ENCODE measurements at regions not wholly inside any gene's neighbourhood (a gene's known extent, or its start where the extent isn't known, plus 50 kb on each side); places are given as distances from the start of the nearest gene placed in this dataset.
"Not testable (repeated sequence)": the region's sequence is repeated elsewhere in the genome, so short reads cannot be mapped to it uniquely, and the experiment has no call there.

DNA sequence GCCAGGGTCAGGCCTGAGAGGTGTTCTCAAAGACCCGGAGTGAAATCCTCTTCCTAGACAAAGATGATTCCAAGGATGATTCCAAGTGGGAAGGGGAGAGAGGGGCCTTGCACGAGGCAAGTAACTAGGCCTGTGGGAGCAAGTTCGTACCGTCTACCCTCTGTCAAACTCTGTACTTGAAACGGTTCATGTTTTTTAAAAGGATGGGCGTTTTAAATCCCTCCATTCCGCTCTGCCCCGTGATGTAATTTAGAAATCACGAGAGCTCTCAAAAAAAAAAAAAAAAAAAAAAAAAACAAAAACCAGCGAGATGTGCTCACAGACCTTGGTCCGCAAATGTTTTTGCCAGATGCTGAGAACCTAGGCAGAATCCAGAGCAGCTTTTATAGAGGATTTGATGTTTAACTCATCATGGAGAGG lies 114.7 kb upstream of the CARD11 start:
- DNase-seq (ENCODE audit: low read depth) = no peak
- peak overlapping the region; percentile 56 for H2AFZ ChIP-seq (ENCODE audit: low read depth, low read length)
- TF ChIP-seq, protein P1, sequence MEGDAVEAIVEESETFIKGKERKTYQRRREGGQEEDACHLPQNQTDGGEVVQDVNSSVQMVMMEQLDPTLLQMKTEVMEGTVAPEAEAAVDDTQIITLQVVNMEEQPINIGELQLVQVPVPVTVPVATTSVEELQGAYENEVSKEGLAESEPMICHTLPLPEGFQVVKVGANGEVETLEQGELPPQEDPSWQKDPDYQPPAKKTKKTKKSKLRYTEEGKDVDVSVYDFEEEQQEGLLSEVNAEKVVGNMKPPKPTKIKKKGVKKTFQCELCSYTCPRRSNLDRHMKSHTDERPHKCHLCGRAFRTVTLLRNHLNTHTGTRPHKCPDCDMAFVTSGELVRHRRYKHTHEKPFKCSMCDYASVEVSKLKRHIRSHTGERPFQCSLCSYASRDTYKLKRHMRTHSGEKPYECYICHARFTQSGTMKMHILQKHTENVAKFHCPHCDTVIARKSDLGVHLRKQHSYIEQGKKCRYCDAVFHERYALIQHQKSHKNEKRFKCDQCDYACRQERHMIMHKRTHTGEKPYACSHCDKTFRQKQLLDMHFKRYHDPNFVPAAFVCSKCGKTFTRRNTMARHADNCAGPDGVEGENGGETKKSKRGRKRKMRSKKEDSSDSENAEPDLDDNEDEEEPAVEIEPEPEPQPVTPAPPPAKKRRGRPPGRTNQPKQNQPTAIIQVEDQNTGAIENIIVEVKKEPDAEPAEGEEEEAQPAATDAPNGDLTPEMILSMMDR (IDR thresholded peaks at IDR 0.05; ENCODE audit: insufficient read depth, low read depth, low read length) = no peak
- no peak for TF ChIP-seq EZH2 (IDR thresholded peaks at IDR 0.05; ENCODE audit: insufficient read depth, low read length)
- H3K9me3 ChIP-seq (ENCODE audit: insufficient read depth, low read depth, low read length) = no peaks in the 10 kb centered on the region
- H4K20me1 ChIP-seq (ENCODE audit: insufficient read depth, low read length) = no peaks in the 10 kb centered on the region
- H3K4me2 ChIP-seq (ENCODE audit: low read length) = peak overlapping the region; percentile 73
- no peak for FAIRE-seq
- no peaks in the 10 kb centered on the region for H3K27me3 ChIP-seq (ENCODE audit: insufficient read depth, low read length)
- peaks cover 2% of the 10 kb centered on the region for H3K9me3 Mint-ChIP-seq (ENCODE audit: unreplicated experiment)
- H3K36me3 Mint-ChIP-seq (ENCODE audit: low read depth, unreplicated experiment) = no peaks in the 10 kb centered on the region
- H3K27me3 Mint-ChIP-seq (ENCODE audit: low read depth, unreplicated experiment) = peaks cover 8% of the 10 kb centered on the region
- H3K4me1 Mint-ChIP-seq (ENCODE audit: low read depth, unreplicated experiment) = peaks cover 3% of the 10 kb centered on the region
- H3K27ac ChIP-seq (ENCODE audit: low read depth, low read length) = no peak overlapping the region
- H3K27ac Mint-ChIP-seq (ENCODE audit: unreplicated experiment) = no peak overlapping the region
- H3K4me3 ChIP-seq (ENCODE audit: insufficient read depth, low read depth, low read length) = no peak overlapping the region
- no peaks in the 10 kb centered on the region for H3K36me3 ChIP-seq (ENCODE audit: insufficient read depth, low read length)
- peaks cover 3% of the 10 kb centered on the region for H3K4me1 ChIP-seq (ENCODE audit: insufficient read depth, low read length)
- H3K4me3 Mint-ChIP-seq (ENCODE audit: unreplicated experiment) = no peak overlapping the region
- H3K79me2 ChIP-seq (ENCODE audit: insufficient read depth, low read length) = no peaks in the 10 kb centered on the region
- no peak overlapping the region for H3K9ac ChIP-seq (ENCODE audit: low read length)

DNA sequence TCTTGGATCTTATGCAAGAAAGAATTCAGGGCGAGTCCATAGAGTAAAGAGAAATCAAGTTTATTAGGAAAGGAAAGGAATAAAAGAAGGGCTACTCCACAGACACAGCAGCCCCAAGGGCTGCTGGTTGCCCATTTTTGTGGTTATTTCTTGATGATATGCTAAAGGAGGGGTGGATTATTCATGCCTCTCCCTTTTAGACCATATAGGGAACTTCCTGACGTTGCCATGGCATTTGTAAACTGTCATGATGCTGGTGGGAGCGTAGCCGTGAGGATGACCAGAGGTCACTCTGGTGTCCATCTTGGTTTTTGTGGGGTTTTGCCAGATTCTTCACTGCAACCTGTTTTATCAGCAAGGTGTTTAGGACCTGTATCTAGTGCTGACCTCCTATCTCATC lies 115.4 kb upstream of the CARD11 start:
- TF ChIP-seq EZH2 (IDR thresholded peaks at IDR 0.05; ENCODE audit: insufficient read depth, low read length) = no peak
- TF ChIP-seq, protein P1 (IDR thresholded peaks at IDR 0.05; ENCODE audit: insufficient read depth, low read depth, low read length) = no peak
- Histone ChIP-seq H3K27ac (ENCODE audit: low read depth, low read length) (no peak overlapping the region), H3K36me3 (ENCODE audit: insufficient read depth, low read length) (no peaks in the 10 kb centered on the region), H2AFZ (ENCODE audit: low read depth, low read length) (no peak overlapping the region), H3K27me3 (ENCODE audit: insufficient read depth, low read length) (peaks cover 2% of the 10 kb centered on the region), H3K4me2 (ENCODE audit: low read length) (no peak overlapping the region), H4K20me1 (ENCODE audit: insufficient read depth, low read length) (no peaks in the 10 kb centered on the region), H3K9me3 (ENCODE audit: insufficient read depth, low read depth, low read length) (no peaks in the 10 kb centered on the region), H3K9ac (ENCODE audit: low read length) (no peak overlapping the region), H3K4me1 (ENCODE audit: insufficient read depth, low read length) (peaks cover 3% of the 10 kb centered on the region), H3K79me2 (ENCODE audit: insufficient read depth, low read length) (no peaks in the 10 kb centered on the region), H3K4me3 (ENCODE audit: insufficient read depth, low read depth, low read length) (no peak overlapping the region)
- Mint-ChIP-seq H3K4me1 (ENCODE audit: low read depth, unreplicated experiment) (peaks cover 3% of the 10 kb centered on the region), H3K4me3 (ENCODE audit: unreplicated experiment) (no peak overlapping the region), H3K9me3 (ENCODE audit: unreplicated experiment) (peaks cover 2% of the 10 kb centered on the region), H3K36me3 (ENCODE audit: low read depth, unreplicated experiment) (no peaks in the 10 kb centered on the region), H3K27ac (ENCODE audit: unreplicated experiment) (no peak overlapping the region), H3K27me3 (ENCODE audit: low read depth, unreplicated experiment) (peaks cover 9% of the 10 kb centered on the region)
- FAIRE-seq (no peak), DNase-seq (ENCODE audit: low read depth) (no peak)

DNA sequence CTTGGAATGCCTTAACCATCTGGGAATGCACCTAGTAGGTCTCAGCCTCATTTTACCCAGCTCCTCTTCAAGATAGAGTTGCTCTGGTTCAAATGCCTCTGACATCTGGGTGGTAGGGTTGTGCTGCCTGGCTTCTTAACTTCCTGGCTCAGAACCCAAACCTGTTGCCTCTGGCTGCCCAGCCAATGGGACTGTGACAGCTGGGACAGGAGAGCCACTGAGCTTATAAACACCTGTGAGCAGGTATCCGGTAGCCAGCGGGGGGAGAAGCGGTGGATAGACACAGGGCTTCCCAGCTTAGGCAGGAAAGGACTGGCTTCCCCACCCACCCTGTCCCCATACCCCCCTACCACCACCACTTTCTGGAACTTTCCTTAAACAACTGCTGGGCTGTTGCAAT lies 115.8 kb upstream of the CARD11 start:
- H3K4me1 Mint-ChIP-seq (ENCODE audit: low read depth, unreplicated experiment) = peaks cover 3% of the 10 kb centered on the region
- Histone ChIP-seq H3K4me3 (ENCODE audit: insufficient read depth, low read depth, low read length) (no peak overlapping the region), H3K79me2 (ENCODE audit: insufficient read depth, low read length) (no peaks in the 10 kb centered on the region), H3K36me3 (ENCODE audit: insufficient read depth, low read length) (no peaks in the 10 kb centered on the region), H3K9ac (ENCODE audit: low read length) (no peak overlapping the region), H3K9me3 (ENCODE audit: insufficient read depth, low read depth, low read length) (no peaks in the 10 kb centered on the region), H3K27ac (ENCODE audit: low read depth, low read length) (no peak overlapping the region), H3K4me2 (ENCODE audit: low read length) (no peak overlapping the region), H3K4me1 (ENCODE audit: insufficient read depth, low read length) (peaks cover 3% of the 10 kb centered on the region), H4K20me1 (ENCODE audit: insufficient read depth, low read length) (no peaks in the 10 kb centered on the region), H3K27me3 (ENCODE audit: insufficient read depth, low read length) (peaks cover 6% of the 10 kb centered on the region), H2AFZ (ENCODE audit: low read depth, low read length) (no peak overlapping the region)
- no peak for DNase-seq (ENCODE audit: low read depth)
- H3K36me3 Mint-ChIP-seq (ENCODE audit: low read depth, unreplicated experiment) = no peaks in the 10 kb centered on the region
- H3K9me3 Mint-ChIP-seq (ENCODE audit: unreplicated experiment) = peaks cover 2% of the 10 kb centered on the region
- H3K27ac Mint-ChIP-seq (ENCODE audit: unreplicated experiment) = no peak overlapping the region
- no peak overlapping the region for H3K4me3 Mint-ChIP-seq (ENCODE audit: unreplicated experiment)
- peaks cover 9% of the 10 kb centered on the region for H3K27me3 Mint-ChIP-seq (ENCODE audit: low read depth, unreplicated experiment)
- no peak for TF ChIP-seq EZH2 (IDR thresholded peaks at IDR 0.05; ENCODE audit: insufficient read depth, low read length)
- TF ChIP-seq, protein P1 (IDR thresholded peaks at IDR 0.05; ENCODE audit: insufficient read depth, low read depth, low read length) = no peak
- FAIRE-seq = no peak

DNA sequence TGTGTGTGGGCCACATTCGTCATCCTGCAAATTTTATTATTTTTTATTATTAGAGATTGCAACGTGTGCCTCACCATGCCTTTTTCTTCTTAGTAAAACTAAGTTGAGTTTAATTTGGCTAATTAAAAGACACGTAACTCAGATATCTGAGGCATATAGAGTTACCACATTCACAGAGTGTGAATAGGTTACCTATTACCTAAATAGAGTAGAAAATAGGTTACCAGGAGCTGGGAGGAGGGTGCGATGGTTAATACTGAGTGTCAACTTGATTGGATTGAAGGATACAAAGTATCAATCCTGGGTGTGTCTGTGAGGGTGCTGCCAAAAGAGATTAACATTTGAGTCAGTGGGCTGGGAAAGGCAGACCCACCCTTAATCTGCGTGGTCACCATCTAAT lies 116.3 kb upstream of the CARD11 start:
- H3K27ac ChIP-seq (ENCODE audit: low read depth, low read length); H3K27ac Mint-ChIP-seq (ENCODE audit: unreplicated experiment); H3K4me3 Mint-ChIP-seq (ENCODE audit: unreplicated experiment); H2AFZ ChIP-seq (ENCODE audit: low read depth, low read length); H3K4me3 ChIP-seq (ENCODE audit: insufficient read depth, low read depth, low read length); H3K9me3 Mint-ChIP-seq (ENCODE audit: unreplicated experiment); H3K27me3 ChIP-seq (ENCODE audit: insufficient read depth, low read length); H3K36me3 Mint-ChIP-seq (ENCODE audit: low read depth, unreplicated experiment); H3K4me1 Mint-ChIP-seq (ENCODE audit: low read depth, unreplicated experiment); H3K9me3 ChIP-seq (ENCODE audit: insufficient read depth, low read depth, low read length); H3K79me2 ChIP-seq (ENCODE audit: insufficient read depth, low read length); DNase-seq (ENCODE audit: low read depth); H4K20me1 ChIP-seq (ENCODE audit: insufficient read depth, low read length); H3K36me3 ChIP-seq (ENCODE audit: insufficient read depth, low read length); H3K9ac ChIP-seq (ENCODE audit: low read length); H3K4me2 ChIP-seq (ENCODE audit: low read length); H3K4me1 ChIP-seq (ENCODE audit: insufficient read depth, low read length); FAIRE-seq: not testable (repeated sequence)
- H3K27me3 Mint-ChIP-seq (ENCODE audit: low read depth, unreplicated experiment) = peaks cover 11% of the 10 kb centered on the region

Measured in astrocyte (in vitro differentiated cells and primary cell).